Colon (tissue), 2 donors: ENCODE measurements at regions not wholly inside any gene's neighbourhood (a gene's known extent, or its start where the extent isn't known, plus 50 kb on each side); places are given as distances from the start of the nearest gene placed in this dataset.

Source experiments
- FAIRE-seq: peaks from 2 replicates; lab custom pipeline; 2012; peaks lifted over from hg19 to GRCh38; lab: Jason Lieb, UNC
- donor health status: control.
- donor health status: control.

GRCh38 chr3:94512876-94513275 lies 450.0 kb downstream of the NSUN3 start:
- no peak for FAIRE-seq

- FAIRE-seq: no peak
Measured at GRCh38 chr3:94513600-94513999, 450.7 kb downstream of the NSUN3 start.

GRCh38 chr3:94515983-94516382 lies 453.1 kb downstream of the NSUN3 start:
- FAIRE-seq: no peak

- no peak for FAIRE-seq
Measured at GRCh38 chr3:94520364-94520763, 457.5 kb downstream of the NSUN3 start.

GRCh38 chr3:94522488-94522887 lies 459.6 kb downstream of the NSUN3 start:
- FAIRE-seq: no peak

- FAIRE-seq: no peak
Measured at GRCh38 chr3:94524102-94524919, 461.4 kb downstream of the NSUN3 start.

GRCh38 chr3:94525043-94525442 lies 462.2 kb downstream of the NSUN3 start:
- FAIRE-seq: no peak

GRCh38 chr3:94529816-94530215 lies 467.0 kb downstream of the NSUN3 start:
- no peak for FAIRE-seq

- FAIRE-seq: no peak
Measured at GRCh38 chr3:94532951-94533350, 470.1 kb downstream of the NSUN3 start.

GRCh38 chr3:94539937-94540336 lies 477.1 kb downstream of the NSUN3 start:
- FAIRE-seq: no peak

- no peak for FAIRE-seq
Measured at GRCh38 chr3:94543161-94543560, 480.3 kb downstream of the NSUN3 start.

- FAIRE-seq: no peak
Measured at GRCh38 chr3:94544131-94544789, 481.4 kb downstream of the NSUN3 start.

GRCh38 chr3:94548581-94549316 lies 485.9 kb downstream of the NSUN3 start:
- FAIRE-seq: no peak

GRCh38 chr3:94561094-94561493 lies 498.2 kb downstream of the NSUN3 start:
- no peak for FAIRE-seq

- no peak for FAIRE-seq
Measured at GRCh38 chr3:94564247-94564646, 501.4 kb downstream of the NSUN3 start.

- FAIRE-seq: no peak
Measured at GRCh38 chr3:94568041-94568440, 505.2 kb downstream of the NSUN3 start.

GRCh38 chr3:94573337-94573736 lies 510.5 kb downstream of the NSUN3 start:
- no peak for FAIRE-seq

GRCh38 chr3:94587291-94587690 lies 524.4 kb downstream of the NSUN3 start:
- FAIRE-seq: no peak

- no peak for FAIRE-seq
Measured at GRCh38 chr3:94593526-94594150, 530.8 kb downstream of the NSUN3 start.

- FAIRE-seq: no peak
Measured at GRCh38 chr3:94596141-94596540, 533.3 kb downstream of the NSUN3 start.

GRCh38 chr3:94596887-94597566 lies 534.2 kb downstream of the NSUN3 start:
- FAIRE-seq: no peak

- no peak for FAIRE-seq
Measured at GRCh38 chr3:94607778-94608177, 544.9 kb downstream of the NSUN3 start.
